ENCODE measurements at regions not wholly inside any gene's neighbourhood (a gene's known extent, or its start where the extent isn't known, plus 50 kb on each side); places are given as distances from the start of the nearest gene placed in this dataset.

- no peaks in the 10 kb centered on the region for H3K36me3 ChIP-seq (ENCODE audit: control insufficient read depth in 2 of 3, insufficient read depth in 3 of 3, low read length in 3 of 3)
- TF ChIP-seq CTCF (IDR thresholded peaks at IDR 0.05; ENCODE audit: borderline replicate concordance, extremely low read depth, insufficient read depth), result no peak
- FAIRE-seq (no peak), DNase-seq (no peak)
- H3K27ac ChIP-seq (ENCODE audit: low read depth in 2 of 2, low read length in 2 of 2), result no peak overlapping the region
- no peaks in the 10 kb centered on the region for H3K4me1 ChIP-seq (ENCODE audit: control insufficient read depth in 2 of 3, insufficient read depth in 2 of 3, low read depth in 1 of 3, low read length in 3 of 3)
- no peaks in the 10 kb centered on the region for H3K27me3 ChIP-seq (ENCODE audit: control insufficient read depth, insufficient read depth, low read length)
- H3K9ac ChIP-seq (ENCODE audit: low read length in 3 of 3), result no peak overlapping the region
- no peak overlapping the region for H3K4me3 ChIP-seq (ENCODE audit: low read length in 3 of 3)
- H3K9me3 ChIP-seq (ENCODE audit: control insufficient read depth in 2 of 3, insufficient read depth in 1 of 3, low read length in 3 of 3), result no peaks in the 10 kb centered on the region
- intact Hi-C loops (cut with DNase I), result no loop called here
Measured at GRCh38 chr7:22952306-22953015, 61.5 kb downstream of the HYCC1 start.

GRCh38 chr7:22949944-22950343, 64.0 kb downstream of the HYCC1 start:
- Histone ChIP-seq H3K27ac (ENCODE audit: low read depth in 2 of 2, low read length in 2 of 2) (no peak overlapping the region), H3K4me3 (ENCODE audit: low read length in 3 of 3) (no peak overlapping the region), H3K9ac (ENCODE audit: low read length in 3 of 3) (no peak overlapping the region), H3K27me3 (ENCODE audit: control insufficient read depth, insufficient read depth, low read length) (no peaks in the 10 kb centered on the region), H3K36me3 (ENCODE audit: control insufficient read depth in 2 of 3, insufficient read depth in 3 of 3, low read length in 3 of 3) (no peaks in the 10 kb centered on the region), H3K4me1 (ENCODE audit: control insufficient read depth in 2 of 3, insufficient read depth in 2 of 3, low read depth in 1 of 3, low read length in 3 of 3) (no peaks in the 10 kb centered on the region), H3K9me3 (ENCODE audit: control insufficient read depth in 2 of 3, insufficient read depth in 1 of 3, low read length in 3 of 3) (no peaks in the 10 kb centered on the region)
- TF ChIP-seq CTCF (IDR thresholded peaks at IDR 0.05; ENCODE audit: borderline replicate concordance, extremely low read depth, insufficient read depth), result no peak
- intact Hi-C loops (cut with DNase I), result no loop called here
- no peak for DNase-seq
- no peak for FAIRE-seq

GRCh38 chr7:22949221-22949620, 64.7 kb downstream of the HYCC1 start:
- intact Hi-C loops (cut with DNase I), result no loop called here
- FAIRE-seq (no peak), DNase-seq (peak in 1 of 5 donors; percentile 27)
- no peak for TF ChIP-seq CTCF (IDR thresholded peaks at IDR 0.05; ENCODE audit: borderline replicate concordance, extremely low read depth, insufficient read depth)
- no peak overlapping the region for H3K4me3 ChIP-seq (ENCODE audit: low read length in 3 of 3)
- no peak overlapping the region for H3K27ac ChIP-seq (ENCODE audit: low read depth in 2 of 2, low read length in 2 of 2)
- no peaks in the 10 kb centered on the region for H3K36me3 ChIP-seq (ENCODE audit: control insufficient read depth in 2 of 3, insufficient read depth in 3 of 3, low read length in 3 of 3)
- H3K27me3 ChIP-seq (ENCODE audit: control insufficient read depth, insufficient read depth, low read length), result no peaks in the 10 kb centered on the region
- H3K4me1 ChIP-seq (ENCODE audit: control insufficient read depth in 2 of 3, insufficient read depth in 2 of 3, low read depth in 1 of 3, low read length in 3 of 3), result no peaks in the 10 kb centered on the region
- H3K9ac ChIP-seq (ENCODE audit: low read length in 3 of 3), result no peak overlapping the region
- no peaks in the 10 kb centered on the region for H3K9me3 ChIP-seq (ENCODE audit: control insufficient read depth in 2 of 3, insufficient read depth in 1 of 3, low read length in 3 of 3)

GRCh38 chr7:22948770-22949169, 65.2 kb downstream of the HYCC1 start:
- H3K27me3 ChIP-seq (ENCODE audit: control insufficient read depth, insufficient read depth, low read length), result no peaks in the 10 kb centered on the region
- TF ChIP-seq CTCF (IDR thresholded peaks at IDR 0.05; ENCODE audit: borderline replicate concordance, extremely low read depth, insufficient read depth), result no peak
- no peaks in the 10 kb centered on the region for H3K4me1 ChIP-seq (ENCODE audit: control insufficient read depth in 2 of 3, insufficient read depth in 2 of 3, low read depth in 1 of 3, low read length in 3 of 3)
- no peak for FAIRE-seq
- no peaks in the 10 kb centered on the region for H3K9me3 ChIP-seq (ENCODE audit: control insufficient read depth in 2 of 3, insufficient read depth in 1 of 3, low read length in 3 of 3)
- H3K9ac ChIP-seq (ENCODE audit: low read length in 3 of 3), result no peak overlapping the region
- intact Hi-C loops (cut with DNase I), result no loop called here
- no peak overlapping the region for H3K27ac ChIP-seq (ENCODE audit: low read depth in 2 of 2, low read length in 2 of 2)
- no peak overlapping the region for H3K4me3 ChIP-seq (ENCODE audit: low read length in 3 of 3)
- peak in 2 of 5 donors; percentile 15 to 30 for DNase-seq
- no peaks in the 10 kb centered on the region for H3K36me3 ChIP-seq (ENCODE audit: control insufficient read depth in 2 of 3, insufficient read depth in 3 of 3, low read length in 3 of 3)
